ENCODE measurements at regions not wholly inside any gene's neighbourhood (a gene's known extent, or its start where the extent isn't known, plus 50 kb on each side); places are given as distances from the start of the nearest gene placed in this dataset.

DNA sequence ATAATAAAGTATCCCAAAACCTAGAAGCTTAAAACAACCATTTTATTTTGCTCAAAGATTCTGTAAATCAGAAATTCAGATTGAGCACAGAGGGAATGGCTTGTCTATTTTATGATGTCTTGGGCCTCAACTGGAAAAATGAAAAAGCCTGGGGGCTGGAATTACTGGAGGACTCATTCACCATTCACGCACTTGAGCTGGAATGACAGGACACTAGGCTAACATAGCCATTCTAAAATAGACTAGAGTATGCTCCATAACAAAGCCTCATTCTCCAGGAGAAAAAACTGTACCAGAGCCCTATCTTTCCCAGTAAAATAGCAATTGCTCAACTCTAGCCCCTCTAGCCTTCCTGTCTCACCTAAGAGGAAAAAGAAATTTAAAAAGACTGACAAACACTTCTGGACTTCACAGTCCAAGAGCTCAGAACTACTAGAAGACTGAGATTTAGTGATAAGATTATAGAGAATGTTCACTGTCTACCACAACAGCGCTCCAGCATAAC is 145.4 kb upstream of the BTBD3 start:
- in situ Hi-C loops (cut with MboI; ENCODE audit: low sequenced_read_pairs), result no loop called here
- TF ChIP-seq USF2 (IDR thresholded peaks at IDR 0.05; ENCODE audit: low read depth, low read length) (no peak), MXI1 (IDR thresholded peaks at IDR 0.05; ENCODE audit: borderline replicate concordance, low read depth, low read length) (no peak), MAZ (IDR thresholded peaks at IDR 0.05; ENCODE audit: borderline replicate concordance, low read depth, low read length) (no peak), RCOR1 (IDR thresholded peaks at IDR 0.05; ENCODE audit: insufficient replicate concordance, low read length) (no peak), RFX5 (IDR thresholded peaks at IDR 0.05; ENCODE audit: low read depth, low read length) (no peak), CTCF (conservative IDR thresholded peaks at IDR 0.05; ENCODE audit: low read depth, low read length) (no peak), RAD21 (IDR thresholded peaks at IDR 0.05; ENCODE audit: low read length) (no peak), POLR2A (IDR thresholded peaks at IDR 0.05; ENCODE audit: low read depth, low read length) (no peak)
- no peaks in the 10 kb centered on the region for H3K79me1 ChIP-seq (ENCODE audit: low read depth in 1 of 2, low read length in 2 of 2)
- H2BK5ac ChIP-seq (ENCODE audit: low read depth, low read length, poor library complexity, severe bottlenecking), result no peak overlapping the region
- dilution Hi-C loops (cut with HindIII; ENCODE audit: low sequenced_read_pairs, unreplicated experiment), result no loop called here
- no peak overlapping the region for H2AK9ac ChIP-seq (replicated peaks; ENCODE audit: low read depth, low read length, poor library complexity)
- POLR2A ChIA-PET (ENCODE audit: unreplicated experiment), result no interaction called here
- H3K14ac ChIP-seq (replicated peaks; ENCODE audit: low read depth, low read length), result no peak overlapping the region
- no peak overlapping the region for H4K91ac ChIP-seq (ENCODE audit: insufficient read depth, low read depth, low read length)
- no peak overlapping the region for H3K23ac ChIP-seq (ENCODE audit: low read depth, low read length)
- WGBS, 2 experiments (ENCODE audit: extremely low coverage in 2 of 2, insufficient read length in 1 of 2), result no CpG with 5 or more reads among the region's 2 CpGs
- H3K4me2 ChIP-seq (ENCODE audit: low read depth, low read length), result no peak overlapping the region
- H3K9me3 ChIP-seq (ENCODE audit: control insufficient read depth, insufficient read depth, low read length), result no peaks in the 10 kb centered on the region
- H2AFZ ChIP-seq (replicated peaks; ENCODE audit: low read length, poor library complexity), result no peak overlapping the region
- H3K9ac ChIP-seq (ENCODE audit: low read depth, low read length), result no peak overlapping the region
- no TSS peak for BruUV-seq (replicated peaks)
- ATAC-seq (ENCODE audit: low read depth), result no peak
- H3K9me1 ChIP-seq (ENCODE audit: insufficient read depth, low read length), result no peaks in the 10 kb centered on the region
- H4K8ac ChIP-seq (ENCODE audit: low read depth in 2 of 2, low read length in 2 of 2), result no peak overlapping the region
- H3K4me1 ChIP-seq (ENCODE audit: control insufficient read depth, insufficient read depth, low read length), result peaks cover under 1% of the 10 kb centered on the region; the same call in 1 of the 2 replicates
- no peak overlapping the region for H2BK15ac ChIP-seq (ENCODE audit: low read depth, low read length)
- intact Hi-C loops (cut with micrococcal nuclease), result loop anchor here (10.0 kb wide), 1 partner anchor 123 kb away; no protein-coding TSS in a partner anchor
- H4K5ac ChIP-seq (ENCODE audit: low read depth, low read length), result no peak overlapping the region
- H3K56ac ChIP-seq (ENCODE audit: extremely low read depth, insufficient read depth, low read length), result no peak overlapping the region
- H3K4me3 ChIP-seq (ENCODE audit: insufficient read depth, low read depth, low read length), result no peak overlapping the region
- CTCF ChIA-PET, result interaction anchor here (2.0 kb wide), 1 partner anchor 56 kb away, joined by 5 read pairs; no protein-coding TSS in a partner anchor
- no peak overlapping the region for H2AK5ac ChIP-seq (ENCODE audit: low read depth, low read length)
- H3K27ac ChIP-seq (ENCODE audit: insufficient read depth, low read length), result no peak overlapping the region
- no peaks in the 10 kb centered on the region for H4K20me1 ChIP-seq (ENCODE audit: insufficient read depth, low read length)
- no peak overlapping the region for H2BK20ac ChIP-seq (ENCODE audit: low read depth, low read length)
- no peak overlapping the region for H3K4ac ChIP-seq (ENCODE audit: low read depth, low read length)
- no peak for DNase-seq
- H3K36me3 ChIP-seq (ENCODE audit: control insufficient read depth, insufficient read depth, low read length), result no peaks in the 10 kb centered on the region
- H3K18ac ChIP-seq (ENCODE audit: low read depth, low read length), result no peak overlapping the region
- no peak overlapping the region for H2BK120ac ChIP-seq (ENCODE audit: low read depth, low read length)
- no peaks in the 10 kb centered on the region for H3K27me3 ChIP-seq (ENCODE audit: control insufficient read depth, insufficient read depth, low read length)
